AG10803 (cell line): ENCODE measurements at regions not wholly inside any gene's neighbourhood (a gene's known extent, or its start where the extent isn't known, plus 50 kb on each side); places are given as distances from the start of the nearest gene placed in this dataset.

ENCODE experiments used
- DNase-seq: peaks from one replicate; pipeline ENCODE4 v3.0.0; 2010; ENCODE audit warnings: low read depth
- H3K4me3 ChIP-seq: 2 replicates; pipeline ENCODE4 v1.5.1; 2011; ENCODE audit warnings: mild to moderate bottlenecking, low read length, control low read depth
- TF ChIP-seq, protein P1 (sequence below): conservative IDR thresholded peaks from 2 replicates; pipeline ENCODE4 v1.5.1; 2011; ENCODE audit warnings: mild to moderate bottlenecking, low read length, control low read depth, inconsistent platforms

DNA sequence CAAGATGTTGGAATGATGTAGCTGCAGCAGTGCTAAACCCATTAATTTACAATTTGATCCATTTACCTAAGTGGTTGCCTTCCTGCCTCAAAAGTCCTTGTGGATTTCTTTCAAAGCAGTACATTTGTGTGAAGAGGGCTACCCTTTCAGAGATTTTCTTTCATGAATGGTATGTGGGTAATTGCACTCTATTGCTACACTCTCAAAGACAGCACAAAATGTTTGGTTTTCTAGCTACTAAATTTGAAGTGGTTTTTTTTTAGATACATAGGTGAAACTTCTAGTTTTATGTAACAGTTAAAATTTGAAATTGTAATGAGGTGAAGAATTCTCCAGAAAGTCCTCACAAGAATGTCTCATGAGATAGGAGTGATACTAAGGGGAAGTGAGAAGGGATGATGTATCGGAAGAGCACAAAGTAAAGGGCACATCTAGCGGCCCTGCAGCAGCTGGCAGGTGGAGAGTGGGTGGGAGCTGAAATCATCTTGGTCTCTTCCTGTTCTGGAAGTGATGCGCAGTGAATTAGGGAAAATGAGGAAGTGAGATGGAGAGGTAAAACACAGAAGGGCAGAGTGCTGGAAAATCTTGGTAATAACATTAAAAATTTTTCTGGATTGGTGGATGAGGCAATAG lies 236.8 kb upstream of the MAN1A1 start:
- no peak overlapping the region for H3K4me3 ChIP-seq
- TF ChIP-seq, protein P1, sequence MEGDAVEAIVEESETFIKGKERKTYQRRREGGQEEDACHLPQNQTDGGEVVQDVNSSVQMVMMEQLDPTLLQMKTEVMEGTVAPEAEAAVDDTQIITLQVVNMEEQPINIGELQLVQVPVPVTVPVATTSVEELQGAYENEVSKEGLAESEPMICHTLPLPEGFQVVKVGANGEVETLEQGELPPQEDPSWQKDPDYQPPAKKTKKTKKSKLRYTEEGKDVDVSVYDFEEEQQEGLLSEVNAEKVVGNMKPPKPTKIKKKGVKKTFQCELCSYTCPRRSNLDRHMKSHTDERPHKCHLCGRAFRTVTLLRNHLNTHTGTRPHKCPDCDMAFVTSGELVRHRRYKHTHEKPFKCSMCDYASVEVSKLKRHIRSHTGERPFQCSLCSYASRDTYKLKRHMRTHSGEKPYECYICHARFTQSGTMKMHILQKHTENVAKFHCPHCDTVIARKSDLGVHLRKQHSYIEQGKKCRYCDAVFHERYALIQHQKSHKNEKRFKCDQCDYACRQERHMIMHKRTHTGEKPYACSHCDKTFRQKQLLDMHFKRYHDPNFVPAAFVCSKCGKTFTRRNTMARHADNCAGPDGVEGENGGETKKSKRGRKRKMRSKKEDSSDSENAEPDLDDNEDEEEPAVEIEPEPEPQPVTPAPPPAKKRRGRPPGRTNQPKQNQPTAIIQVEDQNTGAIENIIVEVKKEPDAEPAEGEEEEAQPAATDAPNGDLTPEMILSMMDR: no peak
- no peak for DNase-seq

DNA sequence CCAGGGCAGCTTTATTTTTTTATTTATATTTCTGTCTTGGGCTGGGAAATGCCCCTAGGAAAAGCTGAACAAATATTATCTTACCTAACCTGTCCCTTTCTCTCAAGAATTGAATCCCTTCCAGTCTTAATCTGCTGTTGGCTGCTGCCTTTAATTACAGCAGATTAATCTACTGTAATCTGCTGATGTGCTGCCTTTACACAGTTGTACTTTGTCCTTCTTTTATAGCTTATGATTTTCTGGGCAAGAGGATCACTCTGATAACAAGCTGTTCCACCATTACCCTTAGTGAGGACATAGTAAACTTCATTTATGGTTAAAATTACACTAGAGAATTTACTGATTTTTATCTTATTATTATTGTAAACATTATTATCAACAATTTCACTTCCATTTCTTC lies 234.5 kb upstream of the MAN1A1 start:
- TF ChIP-seq, protein P1: no peak
- no peak overlapping the region for H3K4me3 ChIP-seq
- DNase-seq: no peak

DNA sequence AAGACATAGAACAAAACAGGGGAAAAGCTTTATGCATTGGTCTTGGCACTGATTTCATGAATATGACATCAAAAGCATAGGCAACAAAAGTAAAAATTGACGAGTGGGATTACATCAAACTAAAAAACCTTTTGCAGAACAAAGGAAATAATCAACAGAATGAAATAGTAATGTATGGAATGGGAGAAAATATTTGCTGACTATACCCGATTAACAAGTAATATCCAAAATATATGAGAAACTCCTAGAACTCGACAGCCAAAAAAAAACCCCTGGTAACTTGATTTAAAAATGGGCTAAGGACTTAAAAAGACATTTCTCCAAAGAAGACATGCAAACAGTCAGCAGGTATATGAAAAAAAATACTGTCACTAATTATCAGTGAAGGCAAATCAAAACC lies 231.7 kb upstream of the MAN1A1 start:
- TF ChIP-seq, protein P1: no peak
- no peak overlapping the region for H3K4me3 ChIP-seq
- DNase-seq: no peak

DNA sequence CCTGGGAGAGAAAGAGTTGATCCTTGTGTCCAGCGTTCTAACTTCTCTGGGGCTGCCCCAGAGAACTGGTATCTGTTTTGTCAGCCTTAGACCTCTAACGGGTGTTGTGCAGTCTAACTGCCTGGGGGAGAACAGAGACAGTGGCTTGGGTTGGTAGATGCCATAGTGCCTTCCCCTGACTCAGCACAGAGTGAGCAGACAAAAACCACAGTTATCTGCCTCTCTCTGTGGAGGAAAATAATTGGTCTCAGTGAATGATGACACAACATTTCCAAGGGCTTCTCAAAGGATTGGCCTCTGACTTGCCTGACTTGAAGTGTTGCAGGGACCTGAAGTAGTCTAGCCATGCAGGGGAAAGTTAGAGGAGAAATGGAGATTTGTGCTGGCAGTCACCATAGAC lies 226.2 kb upstream of the MAN1A1 start:
- DNase-seq: peak; percentile 82
- no peak overlapping the region for H3K4me3 ChIP-seq
- TF ChIP-seq, protein P1: no peak

DNA sequence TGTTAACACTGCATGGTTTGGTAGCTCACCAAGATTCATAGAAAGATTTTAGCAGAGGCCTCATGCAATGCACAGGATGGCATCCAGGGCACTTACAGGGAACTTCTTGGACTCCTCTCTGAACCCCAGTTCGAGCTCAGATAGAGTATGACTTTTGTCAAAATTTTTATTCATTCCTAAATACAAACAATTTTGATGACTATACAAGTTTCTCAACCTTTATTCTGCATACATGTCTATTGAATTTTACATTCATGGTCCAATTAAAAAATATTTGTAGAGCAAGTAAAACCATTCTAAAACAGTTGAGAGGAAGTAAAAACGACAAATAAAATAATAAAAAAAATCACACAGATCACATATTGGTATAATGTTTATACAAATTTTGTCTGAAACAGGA lies 219.0 kb upstream of the MAN1A1 start:
- no peak overlapping the region for H3K4me3 ChIP-seq
- no peak for DNase-seq
- TF ChIP-seq, protein P1: no peak

DNA sequence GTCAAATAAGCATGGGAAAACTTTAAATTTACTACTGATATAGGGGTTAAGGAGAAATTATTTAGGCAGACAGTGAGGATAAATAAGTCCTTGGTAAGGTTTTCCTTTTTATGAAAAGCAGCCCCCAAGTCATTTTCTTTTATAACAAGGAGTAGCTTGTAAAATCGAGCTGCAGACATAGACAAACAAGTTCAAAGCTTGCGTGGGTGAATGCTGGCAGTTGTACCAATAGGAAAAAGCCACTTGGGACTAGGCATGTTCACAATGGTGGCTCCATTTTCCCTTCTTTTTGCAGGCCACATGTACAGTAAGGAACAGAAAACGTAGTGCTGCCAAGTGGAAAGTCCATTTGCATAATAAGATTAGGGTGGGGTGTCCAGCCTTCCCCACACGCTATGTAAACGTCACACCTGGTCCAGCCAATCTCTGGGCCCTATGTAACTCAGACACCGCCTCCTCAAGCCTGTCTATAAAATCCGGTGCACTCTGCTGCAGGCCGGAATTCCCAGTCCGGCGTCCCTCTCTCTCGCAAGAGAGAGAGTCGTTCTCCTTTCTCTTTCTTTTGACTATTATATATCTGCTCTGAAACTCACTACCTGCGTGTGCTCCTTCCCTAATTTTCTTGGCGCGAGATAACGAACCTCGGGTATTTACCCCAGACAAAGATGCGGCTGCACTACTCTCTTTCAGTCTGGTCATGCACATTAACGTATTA lies 217.1 kb upstream of the MAN1A1 start:
- H3K4me3 ChIP-seq: no peak overlapping the region
- DNase-seq: no peak
- TF ChIP-seq, protein P1: no peak

DNA sequence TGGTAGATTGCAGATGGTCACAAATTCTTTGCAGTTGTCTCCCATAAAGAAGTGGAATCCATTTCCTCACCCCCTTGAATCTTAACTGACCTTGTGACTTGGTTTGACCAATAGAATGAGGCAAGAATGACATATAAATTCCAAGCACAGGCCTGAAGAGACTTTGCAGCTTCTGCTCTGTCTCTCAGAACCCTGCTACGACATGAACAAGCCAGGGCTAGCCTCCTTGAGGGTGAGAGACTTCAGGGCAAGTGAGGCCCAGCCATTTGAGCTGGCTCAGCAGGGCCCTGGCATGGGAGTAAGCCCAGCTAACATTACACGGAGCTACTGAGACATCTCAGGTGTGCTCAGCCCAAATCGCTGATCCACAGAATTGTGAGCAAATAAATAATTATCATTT lies 216.3 kb upstream of the MAN1A1 start:
- TF ChIP-seq, protein P1: no peak
- H3K4me3 ChIP-seq: no peak overlapping the region
- no peak for DNase-seq
